ENCODE measurements at regions not wholly inside any gene's neighbourhood (a gene's known extent, or its start where the extent isn't known, plus 50 kb on each side); places are given as distances from the start of the nearest gene placed in this dataset.

GRCh38 chr6:23728707-23729106 lies 397.3 kb upstream of the NRSN1 start:
- H3K4me3 Mint-ChIP-seq, result no peak overlapping the region
- DNase-seq (ENCODE audit: low read depth, low spot score), result no peak
- no peak overlapping the region for H3K27ac Mint-ChIP-seq (ENCODE audit: unreplicated experiment)
- no peaks in the 10 kb centered on the region for H3K27me3 Mint-ChIP-seq (ENCODE audit: low read depth)
- no peaks in the 10 kb centered on the region for H3K36me3 Mint-ChIP-seq (ENCODE audit: low read depth)
- H3K9me3 Mint-ChIP-seq, result no peaks in the 10 kb centered on the region
- H3K4me1 Mint-ChIP-seq, result no peaks in the 10 kb centered on the region
- TF ChIP-seq CTCF (conservative IDR thresholded peaks at IDR 0.05), result no peak

- no peaks in the 10 kb centered on the region for H3K9me3 Mint-ChIP-seq
- no peak for TF ChIP-seq CTCF (conservative IDR thresholded peaks at IDR 0.05)
- no peak for DNase-seq (ENCODE audit: low read depth, low spot score)
These were observed 394.4 kb upstream of the NRSN1 start for GRCh38 chr6:23731609-23732008.

GRCh38 chr6:23732521-23732920 lies 393.5 kb upstream of the NRSN1 start:
- no peaks in the 10 kb centered on the region for H3K4me1 Mint-ChIP-seq
- no peak overlapping the region for H3K4me3 Mint-ChIP-seq
- H3K9me3 Mint-ChIP-seq, result no peaks in the 10 kb centered on the region
- TF ChIP-seq CTCF (conservative IDR thresholded peaks at IDR 0.05), result no peak
- no peak for DNase-seq (ENCODE audit: low read depth, low spot score)
- H3K36me3 Mint-ChIP-seq (ENCODE audit: low read depth), result no peaks in the 10 kb centered on the region
- H3K27ac Mint-ChIP-seq (ENCODE audit: unreplicated experiment), result no peak overlapping the region
- H3K27me3 Mint-ChIP-seq (ENCODE audit: low read depth), result no peaks in the 10 kb centered on the region

More at GRCh38 chr6:23731609-23732008, 394.4 kb upstream of the NRSN1 start:
- Mint-ChIP-seq H3K36me3 (ENCODE audit: low read depth) (no peaks in the 10 kb centered on the region), H3K4me1 (no peaks in the 10 kb centered on the region), H3K4me3 (no peak overlapping the region), H3K27ac (ENCODE audit: unreplicated experiment) (no peak overlapping the region), H3K27me3 (ENCODE audit: low read depth) (no peaks in the 10 kb centered on the region)

- DNase-seq (ENCODE audit: low read depth, low spot score), result no peak
- Mint-ChIP-seq H3K9me3 (no peaks in the 10 kb centered on the region), H3K4me3 (no peak overlapping the region), H3K27ac (ENCODE audit: unreplicated experiment) (no peak overlapping the region), H3K4me1 (no peaks in the 10 kb centered on the region), H3K27me3 (ENCODE audit: low read depth) (no peaks in the 10 kb centered on the region), H3K36me3 (ENCODE audit: low read depth) (no peaks in the 10 kb centered on the region)
- TF ChIP-seq CTCF (conservative IDR thresholded peaks at IDR 0.05), result no peak
These were observed 390.9 kb upstream of the NRSN1 start for GRCh38 chr6:23735151-23735550.

- Mint-ChIP-seq H3K36me3 (ENCODE audit: low read depth) (no peaks in the 10 kb centered on the region), H3K4me1 (no peaks in the 10 kb centered on the region), H3K27ac (ENCODE audit: unreplicated experiment) (no peak overlapping the region), H3K4me3 (no peak overlapping the region), H3K9me3 (no peaks in the 10 kb centered on the region), H3K27me3 (ENCODE audit: low read depth) (no peaks in the 10 kb centered on the region)
- no peak for DNase-seq (ENCODE audit: low read depth, low spot score)
- no peak for TF ChIP-seq CTCF (conservative IDR thresholded peaks at IDR 0.05)
These were observed 389.4 kb upstream of the NRSN1 start for GRCh38 chr6:23736577-23736976.

GRCh38 chr6:23747239-23747638 lies 378.8 kb upstream of the NRSN1 start:
- TF ChIP-seq CTCF (conservative IDR thresholded peaks at IDR 0.05), result no peak
- Mint-ChIP-seq H3K27me3 (ENCODE audit: low read depth) (no peaks in the 10 kb centered on the region), H3K9me3 (peaks cover 2% of the 10 kb centered on the region), H3K4me3 (no peak overlapping the region), H3K4me1 (peaks cover 15% of the 10 kb centered on the region), H3K36me3 (ENCODE audit: low read depth) (no peaks in the 10 kb centered on the region), H3K27ac (ENCODE audit: unreplicated experiment) (peak overlapping the region; percentile 62)
- DNase-seq (ENCODE audit: low read depth, low spot score), result no peak
